HG02938 (cell line): ENCODE measurements at regions not wholly inside any gene's neighbourhood (a gene's known extent, or its start where the extent isn't known, plus 50 kb on each side); places are given as distances from the start of the nearest gene placed in this dataset.
"Not testable (repeated sequence)": the region's sequence is repeated elsewhere in the genome, so short reads cannot be mapped to it uniquely, and the experiment has no call there.

Experiments
- ATAC-seq: cut with Tn5 transposase; IDR thresholded peaks from one replicate; pipeline ENCODE4 v1.9.1; 2021; ENCODE audit warnings: mild to moderate bottlenecking, moderate library complexity; ENCODE audit not compliant: unreplicated experiment

DNA sequence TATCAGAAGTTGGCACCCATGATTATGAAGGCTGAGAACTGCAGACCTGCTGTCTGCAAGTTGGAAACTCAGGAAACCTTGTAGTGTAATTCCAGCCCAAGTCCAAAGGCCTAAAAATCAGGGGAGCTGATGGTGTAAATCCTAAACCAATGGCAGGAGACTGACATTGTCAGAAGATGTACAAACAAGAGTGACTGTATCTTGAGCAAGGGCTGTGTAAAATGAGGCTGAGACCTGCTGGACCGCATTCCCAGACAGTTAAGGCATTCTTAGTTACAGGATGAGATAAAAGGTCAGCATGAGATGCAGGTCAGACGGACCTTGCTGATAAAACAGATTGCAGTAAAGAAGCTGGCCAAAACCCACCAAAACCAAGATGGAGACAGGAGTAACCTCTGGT is 147.7 kb downstream of the COG6 start:
- no peak for ATAC-seq

DNA sequence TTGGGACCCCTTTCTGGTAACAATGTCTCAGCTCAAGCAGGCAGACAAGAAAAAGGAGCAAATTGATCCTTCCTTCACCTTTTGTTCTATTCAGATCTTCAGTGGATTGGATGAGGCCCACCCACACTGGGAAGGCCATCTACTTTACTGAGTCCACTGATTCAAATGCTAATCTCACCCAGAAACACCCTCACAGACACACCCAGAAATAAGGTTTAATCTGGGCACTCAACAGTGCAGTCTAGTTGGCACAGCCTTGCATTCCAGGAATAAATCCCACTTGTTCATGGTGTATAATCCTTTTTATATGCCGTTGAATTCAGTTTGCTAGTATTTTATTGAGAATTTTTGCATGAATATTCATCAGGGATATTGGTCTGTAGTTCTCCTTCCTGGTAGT is 148.4 kb downstream of the COG6 start:
- no peak for ATAC-seq

DNA sequence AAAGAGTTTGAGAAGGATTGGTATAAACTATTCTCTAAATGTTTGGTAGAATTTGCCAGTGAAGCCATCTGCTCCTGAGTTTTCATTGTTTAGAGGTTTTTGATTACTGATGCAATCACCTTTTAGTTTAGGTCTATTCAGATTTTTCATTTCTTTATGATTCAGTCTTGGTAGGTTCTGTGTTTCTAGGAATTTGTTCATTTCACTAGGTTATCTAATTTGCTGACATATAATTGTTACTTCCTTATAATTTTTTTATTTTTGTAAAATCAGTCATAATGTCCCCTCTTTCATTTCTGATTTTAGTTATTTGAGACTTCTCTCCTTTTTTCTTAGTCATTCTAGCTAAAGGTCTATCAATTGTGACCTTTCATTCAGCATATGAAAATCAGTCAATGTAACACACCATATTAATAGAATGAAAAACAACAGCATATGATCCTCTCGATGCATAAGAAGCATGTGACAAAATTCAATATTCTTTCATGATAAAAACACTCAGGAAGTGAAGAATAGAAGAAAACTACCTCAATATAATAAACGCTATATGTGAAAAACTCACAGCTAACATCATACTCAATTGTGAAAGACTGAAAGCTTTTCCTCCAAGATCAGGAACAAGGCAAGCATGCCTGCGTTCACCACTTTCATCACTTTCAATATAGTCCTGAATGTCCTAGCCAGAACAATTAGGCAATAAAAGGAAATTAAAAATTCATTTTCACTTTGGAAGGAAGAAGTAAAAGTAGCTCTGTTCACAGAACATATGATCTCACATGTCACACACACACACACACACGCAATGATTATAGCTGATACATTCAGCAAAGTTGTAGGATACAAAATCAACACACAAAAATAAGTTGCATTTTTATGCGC is 149.1 kb downstream of the COG6 start:
- no peak for ATAC-seq

DNA sequence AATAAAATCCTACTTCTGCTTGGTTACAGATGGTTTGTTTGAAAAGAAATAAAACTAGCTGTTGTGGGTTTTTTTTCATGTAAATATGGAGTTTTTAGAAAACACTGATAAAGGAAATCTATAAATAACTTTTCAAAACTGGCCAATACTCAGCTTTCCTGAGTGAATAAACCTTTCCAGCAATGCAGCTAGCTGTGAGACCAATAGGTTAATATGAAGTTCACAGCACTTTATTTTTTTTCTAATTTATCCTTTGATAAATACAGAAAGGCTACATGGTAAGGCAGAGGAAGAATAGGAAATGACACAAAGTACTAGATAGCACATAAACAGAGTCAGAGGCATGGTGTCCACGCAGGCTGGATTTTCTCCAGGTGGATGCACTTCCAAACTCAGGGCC is 154.0 kb downstream of the COG6 start:
- ATAC-seq, result no peak

DNA sequence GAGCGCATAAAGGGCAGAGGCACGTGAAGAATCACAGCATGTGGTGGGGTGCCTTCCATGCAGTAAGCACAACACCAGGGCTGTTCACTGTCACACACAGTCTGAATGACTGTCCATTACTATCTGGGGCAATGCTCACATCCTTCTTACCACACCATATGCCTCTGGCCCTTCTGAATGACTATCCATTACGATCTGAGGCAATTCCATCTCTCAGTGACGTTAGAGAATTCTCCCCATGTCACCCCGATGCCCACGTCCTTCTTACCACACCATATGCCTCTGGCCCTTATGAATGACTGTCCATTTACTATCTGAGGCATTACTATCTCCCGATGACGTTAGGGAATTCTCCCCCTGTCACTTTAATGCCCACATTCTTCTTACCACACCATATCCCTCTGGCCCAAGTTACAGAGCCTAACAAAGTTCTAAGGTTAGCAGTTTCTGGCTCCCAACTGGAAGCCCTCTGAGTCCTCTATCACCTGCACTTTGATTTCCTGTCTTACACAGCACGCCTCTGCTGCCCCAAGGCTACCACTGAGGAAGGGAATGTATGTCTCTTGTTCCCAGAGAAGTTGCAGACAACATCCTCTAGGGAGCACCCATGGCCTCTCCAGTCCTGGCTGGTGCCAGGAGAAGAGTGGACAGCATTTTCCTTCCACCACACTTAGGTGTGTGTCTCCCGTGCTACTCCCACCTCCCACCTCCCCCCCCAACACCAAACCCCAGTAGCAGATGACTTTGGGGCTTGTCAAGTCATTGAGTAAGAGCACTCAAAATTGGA is 154.8 kb downstream of the COG6 start:
- no peak for ATAC-seq

DNA sequence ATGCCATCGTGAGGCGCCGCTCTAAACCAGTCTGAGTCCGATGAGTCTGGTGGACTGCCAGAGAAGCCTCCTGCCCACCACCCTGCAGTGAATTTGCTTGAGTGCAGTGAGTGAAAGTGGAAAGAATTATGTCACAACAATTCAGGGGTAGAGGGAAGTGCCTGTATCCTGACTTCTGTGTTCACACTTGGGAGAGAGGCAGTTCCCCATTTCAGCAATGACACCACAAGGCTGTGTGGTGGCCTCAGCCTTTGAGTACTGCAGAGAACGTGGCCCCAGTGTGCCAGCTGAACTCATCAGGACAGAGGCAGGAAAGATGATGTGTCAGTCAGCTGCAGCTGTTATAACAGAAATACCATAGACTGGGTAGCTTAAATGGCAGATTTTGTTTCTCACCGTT is 155.6 kb downstream of the COG6 start:
- no peak for ATAC-seq

DNA sequence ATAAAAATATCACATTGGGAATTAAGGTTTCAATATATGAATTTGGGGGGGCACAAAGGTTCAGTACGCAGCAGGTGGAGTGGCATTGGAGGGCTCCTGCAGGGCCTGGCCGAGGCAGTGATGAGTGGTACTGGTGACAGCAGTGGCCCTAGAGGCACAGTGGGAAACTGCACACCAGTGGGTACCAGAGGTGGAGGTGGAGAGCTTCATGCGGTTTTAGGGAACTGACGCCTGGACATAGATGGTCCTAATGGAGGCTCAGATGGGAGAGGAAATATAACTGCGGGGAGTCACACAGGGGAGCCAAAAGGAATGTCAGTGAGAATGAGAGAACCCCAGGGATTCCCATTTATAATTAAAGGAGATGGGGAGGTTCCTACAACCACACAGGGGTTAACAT is 156.2 kb downstream of the COG6 start:
- ATAC-seq, result no peak

DNA sequence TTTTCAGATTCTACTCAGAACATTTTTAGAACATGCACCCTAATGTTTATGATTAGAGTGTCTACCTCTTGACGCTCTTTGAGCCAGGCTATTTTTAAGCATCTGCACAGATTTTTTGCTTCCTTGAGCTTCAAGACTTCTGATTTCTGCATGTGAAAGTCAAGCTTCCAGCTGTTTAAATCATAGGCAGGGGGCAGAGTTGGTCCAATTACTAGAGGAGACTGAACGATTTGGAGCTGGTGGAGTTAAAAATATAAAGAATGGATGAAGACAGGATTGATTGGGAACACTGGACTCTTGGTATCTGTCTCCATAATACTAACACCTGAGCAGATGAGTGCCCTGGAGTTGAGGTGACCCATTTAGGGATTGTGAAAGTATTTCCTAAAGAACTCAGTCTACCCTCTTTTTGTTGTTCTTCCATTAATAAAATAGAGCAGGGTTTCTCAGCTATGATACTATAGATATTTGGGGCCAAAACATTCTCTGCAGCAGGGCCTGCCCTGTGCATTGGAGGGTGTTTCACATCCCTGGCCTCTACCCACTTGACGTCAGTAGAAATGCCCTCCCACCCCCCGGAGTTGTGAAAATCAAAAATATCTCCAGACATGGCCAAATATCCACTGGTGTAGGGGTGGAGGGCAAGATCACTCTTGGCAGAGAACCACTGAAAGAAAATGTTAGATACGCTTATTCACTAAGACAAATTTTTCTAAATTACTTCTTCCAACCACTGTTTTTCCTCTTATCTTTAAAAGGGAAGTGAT is 160.1 kb downstream of the COG6 start:
- no peak for ATAC-seq

DNA sequence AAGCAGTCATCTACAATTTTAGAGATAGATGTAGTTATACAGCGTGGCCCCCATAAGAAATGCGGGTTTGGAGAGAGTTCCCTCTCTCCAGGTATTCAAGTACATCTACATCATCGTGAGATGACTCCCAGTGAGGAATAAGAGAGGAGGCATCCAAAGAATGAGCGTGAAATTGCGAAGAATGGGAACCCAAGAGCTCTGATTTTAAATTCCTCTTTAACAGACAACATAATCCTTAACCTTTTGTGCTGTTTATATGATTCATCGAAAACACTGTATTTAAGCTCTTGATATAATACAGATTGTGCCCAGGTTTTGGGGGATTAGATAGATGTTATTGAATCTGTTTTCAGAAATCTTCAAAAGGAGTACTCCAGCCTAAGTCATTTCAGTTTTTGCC is 161.5 kb downstream of the COG6 start:
- no peak for ATAC-seq

DNA sequence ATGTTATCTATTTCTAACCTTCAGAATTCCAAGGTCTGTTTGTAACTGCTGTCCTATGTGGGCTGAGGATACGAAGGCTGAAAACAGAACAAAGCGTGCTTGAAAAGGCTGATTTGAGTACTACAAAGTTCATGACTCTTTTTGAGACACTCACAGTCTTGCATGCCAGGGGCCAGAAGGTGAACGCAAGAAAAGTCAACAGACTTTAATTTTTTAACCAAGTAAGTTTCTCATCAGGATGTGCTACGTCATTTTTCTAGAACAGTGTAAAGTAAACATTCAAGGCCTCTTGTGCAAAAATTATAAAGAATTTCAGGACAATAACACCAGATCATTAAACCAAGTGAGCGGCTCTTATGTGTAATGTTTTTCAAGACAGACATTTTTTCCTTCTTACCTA is 163.5 kb downstream of the COG6 start:
- ATAC-seq, result no peak

DNA sequence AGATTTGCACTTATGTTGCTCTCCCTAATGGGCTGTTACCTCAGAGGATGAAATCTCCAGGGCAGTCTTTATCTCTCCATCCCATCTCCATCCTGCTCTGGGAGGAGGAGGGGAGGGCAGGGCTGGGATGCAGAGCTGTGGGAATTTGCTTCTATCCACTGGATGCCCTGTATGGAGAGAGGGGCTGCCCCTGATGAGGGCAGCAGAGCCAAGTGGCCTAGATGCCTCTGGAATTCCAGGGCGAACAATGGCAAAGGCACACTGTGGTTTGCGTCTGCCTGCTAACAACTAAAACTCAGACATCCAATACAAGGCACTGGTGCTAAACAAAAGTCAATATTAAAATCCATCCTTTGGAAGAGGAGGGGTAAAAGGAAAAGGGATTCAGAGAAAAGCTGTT is 165.1 kb downstream of the COG6 start:
- no peak for ATAC-seq

DNA sequence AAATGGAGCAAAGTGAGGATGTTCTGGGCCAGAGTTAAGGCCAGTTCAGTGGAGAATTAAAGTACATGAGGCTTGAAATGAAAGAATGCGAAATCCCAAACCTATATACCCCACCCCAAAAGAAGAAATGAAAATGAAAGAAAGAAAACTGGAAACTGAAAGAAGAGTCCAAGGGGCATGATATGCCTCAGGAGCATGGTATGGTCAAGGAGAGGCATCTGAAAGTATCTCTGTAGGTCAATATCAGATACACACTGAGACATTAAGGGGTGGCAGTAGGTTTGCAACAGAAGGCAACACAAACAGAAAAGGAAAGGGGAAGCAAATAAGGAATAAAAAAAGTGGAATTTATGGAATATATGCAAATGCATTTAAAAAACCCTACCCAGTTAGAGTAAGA is 166.5 kb downstream of the COG6 start:
- ATAC-seq, result no peak

DNA sequence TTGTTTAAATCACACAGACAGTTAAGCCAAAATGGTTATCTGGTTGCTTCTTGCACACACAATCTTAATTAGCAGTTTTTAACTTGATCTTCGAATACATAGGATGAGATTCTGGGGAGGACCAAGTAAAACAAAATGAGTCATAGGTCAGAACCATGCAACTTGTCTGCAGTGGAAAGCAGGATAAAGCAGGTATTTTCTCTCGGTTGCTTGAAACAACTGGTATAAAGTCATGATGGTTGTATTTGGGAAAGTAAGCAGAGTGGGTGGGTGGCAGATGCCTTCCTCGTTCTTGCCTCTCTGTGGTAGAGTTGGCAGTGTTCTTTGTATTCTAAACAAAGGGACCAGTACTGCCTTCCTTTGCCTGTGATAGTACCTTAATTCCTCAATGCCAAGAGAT is 167.0 kb downstream of the COG6 start:
- ATAC-seq, result no peak

DNA sequence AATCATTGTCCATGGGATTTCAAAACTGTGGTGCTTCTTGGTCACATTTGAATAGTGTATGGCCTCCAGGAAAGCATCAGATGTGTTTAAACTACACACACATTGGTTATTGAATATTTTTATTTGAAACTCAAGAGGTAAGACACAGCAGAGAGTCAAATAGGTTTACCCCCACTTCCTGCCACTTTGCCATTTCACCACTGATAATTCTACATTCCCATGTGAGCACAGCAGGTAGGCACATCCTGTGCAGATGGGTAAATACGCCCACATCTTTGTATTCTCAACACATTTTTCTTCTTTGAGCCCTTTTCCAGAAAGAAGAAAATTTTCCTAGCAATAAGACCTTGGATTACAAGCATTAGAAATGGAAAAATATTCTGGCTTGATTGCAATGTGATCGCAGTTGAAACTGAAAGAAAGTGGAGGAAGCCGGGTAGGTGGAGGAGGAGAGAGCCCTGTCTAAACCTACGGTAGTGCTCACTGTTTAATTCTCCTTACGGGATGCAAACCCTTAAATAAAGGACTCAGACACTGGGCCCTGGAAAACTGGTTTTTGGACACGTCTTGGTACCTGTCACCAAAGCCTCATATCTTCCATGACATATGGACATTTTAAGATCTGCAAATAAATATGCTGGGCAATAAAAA is 167.7 kb downstream of the COG6 start:
- ATAC-seq, result no peak

DNA sequence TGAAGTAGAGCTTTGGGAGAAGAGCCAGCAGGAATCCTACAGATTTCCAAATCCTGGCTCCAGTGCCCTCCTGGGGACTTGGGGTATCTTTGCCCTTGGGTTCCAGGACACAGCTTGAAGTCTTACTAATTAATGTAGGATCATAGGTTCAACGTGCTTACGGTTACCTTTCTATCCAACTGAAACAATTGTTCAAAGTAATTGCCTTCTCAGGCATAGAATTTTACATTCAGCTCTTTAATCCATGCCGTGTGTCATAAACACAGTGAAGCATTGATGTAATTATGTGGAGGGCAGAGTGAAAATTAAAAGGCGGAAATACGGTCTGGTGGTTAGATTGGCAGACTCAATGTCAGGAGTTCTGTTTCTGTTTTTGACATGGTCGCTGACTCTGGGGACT is 170.4 kb downstream of the COG6 start:
- ATAC-seq, result no peak

DNA sequence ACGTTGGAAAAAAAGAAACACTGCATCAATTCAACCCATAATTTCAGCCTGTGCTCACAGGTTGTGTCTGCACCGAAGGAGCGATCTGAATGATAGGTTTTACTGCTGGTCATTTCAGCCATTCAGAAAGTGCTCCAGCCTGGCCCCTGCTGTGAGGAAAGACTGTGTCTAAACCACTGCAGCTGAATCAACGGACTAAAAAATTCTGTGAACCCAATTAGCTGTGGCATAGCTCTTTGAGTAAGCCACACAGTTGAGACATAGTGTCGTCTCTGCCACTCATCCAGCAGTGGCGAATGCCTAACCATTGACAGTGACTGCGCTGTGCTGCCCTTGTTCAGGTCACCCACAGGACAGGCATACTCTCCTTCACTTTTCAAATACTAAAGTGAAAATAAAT is 179.8 kb downstream of the COG6 start:
- no peak for ATAC-seq

DNA sequence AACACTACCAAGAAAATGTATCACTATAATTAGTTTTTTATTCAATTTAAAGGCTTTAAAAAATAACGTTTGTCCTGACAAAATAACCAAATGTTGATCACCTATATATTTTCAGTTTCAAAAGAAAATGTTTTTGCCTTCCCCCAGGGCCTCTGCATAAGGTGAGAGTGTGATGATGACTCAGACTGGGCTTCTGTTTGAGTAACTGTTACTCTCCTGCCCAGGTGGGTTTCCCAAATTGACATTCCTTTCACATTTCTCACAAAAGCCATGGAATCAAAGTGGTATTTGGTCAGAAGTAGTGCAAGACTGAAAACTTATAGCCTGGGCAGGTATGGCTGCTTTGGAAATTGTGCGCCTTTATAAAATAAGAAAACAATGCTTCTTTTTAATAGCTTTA is 180.6 kb downstream of the COG6 start:
- ATAC-seq, result no peak

DNA sequence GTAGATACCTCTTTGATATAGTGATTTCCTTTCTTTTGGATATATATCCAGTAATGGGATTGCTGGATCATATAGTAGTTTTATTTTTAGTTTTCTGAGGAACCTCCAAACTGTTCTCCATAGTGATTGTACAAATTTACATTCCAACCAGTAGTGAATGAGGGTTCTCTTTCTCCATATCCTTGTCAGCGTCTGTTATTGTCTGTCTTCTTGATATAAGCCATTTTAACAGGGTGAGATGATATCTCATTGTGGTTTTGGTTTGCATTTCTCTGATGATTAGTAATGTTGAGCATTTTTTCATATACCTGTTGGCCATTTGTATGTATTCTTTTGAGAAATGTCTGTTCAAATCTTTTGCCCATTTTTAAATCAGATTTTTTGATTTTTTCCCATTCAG is 182.4 kb downstream of the COG6 start:
- not testable (repeated sequence) for ATAC-seq

DNA sequence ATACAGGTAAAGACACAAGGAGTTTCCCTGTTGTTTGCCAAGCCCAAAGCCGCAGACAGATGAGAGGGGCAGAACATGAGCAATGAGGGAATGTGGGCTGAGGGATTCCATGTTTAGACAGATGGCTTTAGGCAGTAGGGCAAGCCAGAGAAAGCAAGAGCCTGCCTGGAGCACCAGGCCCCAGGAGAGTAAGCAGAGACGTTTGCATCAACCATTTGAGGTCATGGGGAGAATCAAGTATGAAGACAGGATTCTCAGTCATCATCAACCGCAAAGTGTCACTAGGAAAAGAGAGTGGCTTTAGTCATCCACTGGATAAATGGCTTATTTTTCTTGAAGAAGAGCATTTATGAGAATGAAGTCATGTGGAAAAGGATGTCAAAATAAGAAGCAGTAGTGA is 184.7 kb downstream of the COG6 start:
- ATAC-seq, result no peak

DNA sequence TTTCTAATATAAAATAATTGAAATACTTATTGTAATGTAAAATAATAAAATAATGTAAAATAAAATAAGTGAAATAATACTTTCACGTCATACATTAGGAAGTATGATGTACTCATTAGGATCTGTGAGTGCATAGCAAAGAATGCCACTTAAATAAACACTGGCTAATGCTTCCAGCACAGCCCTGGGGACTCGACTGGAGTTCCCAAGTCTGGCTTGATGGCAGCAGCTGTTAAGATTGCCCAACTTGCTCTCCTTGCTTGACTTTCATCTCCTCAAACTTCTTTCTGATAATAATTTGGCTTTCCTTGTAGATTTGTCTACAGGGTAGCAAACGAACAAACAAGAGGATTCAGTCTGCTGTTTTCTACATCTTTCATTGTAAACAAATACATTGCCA is 191.9 kb downstream of the COG6 start:
- no peak for ATAC-seq

DNA sequence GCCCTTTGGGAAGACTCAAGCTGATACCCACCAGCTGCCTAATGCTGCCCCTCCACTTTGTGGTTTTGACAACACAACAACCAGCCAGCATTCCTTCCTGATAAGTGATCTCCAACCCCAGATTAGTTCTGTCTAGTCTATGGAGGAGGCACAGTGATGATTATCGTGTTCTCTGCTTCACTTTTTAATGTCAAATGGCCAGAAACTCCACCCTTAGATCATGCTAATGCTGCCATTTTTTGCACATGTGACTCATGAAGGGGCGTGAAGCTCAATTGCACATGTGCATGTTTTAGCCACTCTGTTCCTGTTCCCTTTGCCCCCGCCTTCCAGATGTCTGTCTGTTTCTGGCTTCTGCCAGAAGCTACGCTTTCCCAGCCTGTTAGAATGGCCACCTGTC is 199.8 kb downstream of the COG6 start:
- no peak for ATAC-seq
